ENCODE measurements at regions not wholly inside any gene's neighbourhood (a gene's known extent, or its start where the extent isn't known, plus 50 kb on each side); places are given as distances from the start of the nearest gene placed in this dataset.
"Not testable (repeated sequence)": the region's sequence is repeated elsewhere in the genome, so short reads cannot be mapped to it uniquely, and the experiment has no call there.

DNA sequence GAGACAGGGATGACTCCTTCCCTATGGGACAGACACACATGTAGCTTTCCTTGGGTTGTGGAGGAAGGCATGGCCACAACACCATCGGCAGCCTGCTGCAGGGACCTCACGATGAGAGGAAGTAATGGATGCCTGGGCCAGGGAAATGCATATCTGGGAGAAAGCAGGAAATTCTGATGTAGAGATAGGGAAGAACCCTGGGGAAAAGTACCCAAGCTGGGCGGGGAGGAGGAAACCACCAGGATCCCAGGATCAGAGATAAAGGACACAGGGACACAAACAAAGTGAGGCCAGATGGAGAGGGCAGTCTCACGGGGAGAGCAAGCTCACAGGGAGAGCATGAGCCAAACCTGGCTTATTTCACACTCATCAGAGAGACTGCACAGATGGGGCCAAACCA lies 294.7 kb upstream of the TEKT4 start:
- not testable (repeated sequence) for DNase-seq (ENCODE audit: insufficient read length, low spot score); FAIRE-seq

DNA sequence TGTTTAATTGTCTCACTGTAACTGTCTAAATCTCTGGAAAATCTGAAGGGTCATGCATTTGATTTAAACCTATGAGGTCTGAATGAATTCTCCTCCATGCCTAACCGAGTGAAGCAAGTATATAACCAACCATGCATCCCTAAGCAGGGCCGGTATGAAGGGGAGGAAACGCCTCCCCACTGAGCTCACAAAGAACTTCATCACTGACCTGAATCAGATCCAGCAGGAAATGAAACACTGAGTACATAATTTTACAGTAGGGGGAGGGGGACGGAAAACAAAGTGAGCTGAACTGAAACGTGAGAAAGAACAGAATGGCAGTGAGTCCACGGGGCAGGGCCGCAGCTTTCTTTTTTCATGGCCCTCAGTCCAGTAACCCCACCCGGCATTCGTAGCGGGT lies 294.1 kb upstream of the TEKT4 start:
- DNase-seq (ENCODE audit: insufficient read length, low spot score), result peak; percentile 23
- FAIRE-seq, result not testable (repeated sequence)

DNA sequence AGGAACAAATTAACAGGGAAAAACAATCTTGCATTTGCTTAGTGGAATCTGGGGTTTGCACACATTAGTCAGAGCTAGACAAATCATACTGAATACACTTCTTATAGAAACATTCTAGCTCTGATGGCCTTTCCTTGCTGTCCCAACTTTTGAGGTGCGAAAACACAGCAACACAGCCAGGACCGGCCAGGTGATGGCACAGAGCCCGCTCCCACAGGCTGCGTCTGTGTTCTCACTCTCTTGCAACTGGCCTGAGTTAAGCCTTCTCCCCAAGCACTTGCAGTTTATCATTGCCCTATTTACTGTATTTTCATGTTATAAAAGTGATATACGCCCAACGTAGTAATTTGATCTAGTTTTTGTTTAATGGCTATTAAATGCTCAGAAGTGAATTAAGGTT lies 292.0 kb upstream of the TEKT4 start:
- not testable (repeated sequence) for FAIRE-seq; DNase-seq (ENCODE audit: insufficient read length, low spot score)

DNA sequence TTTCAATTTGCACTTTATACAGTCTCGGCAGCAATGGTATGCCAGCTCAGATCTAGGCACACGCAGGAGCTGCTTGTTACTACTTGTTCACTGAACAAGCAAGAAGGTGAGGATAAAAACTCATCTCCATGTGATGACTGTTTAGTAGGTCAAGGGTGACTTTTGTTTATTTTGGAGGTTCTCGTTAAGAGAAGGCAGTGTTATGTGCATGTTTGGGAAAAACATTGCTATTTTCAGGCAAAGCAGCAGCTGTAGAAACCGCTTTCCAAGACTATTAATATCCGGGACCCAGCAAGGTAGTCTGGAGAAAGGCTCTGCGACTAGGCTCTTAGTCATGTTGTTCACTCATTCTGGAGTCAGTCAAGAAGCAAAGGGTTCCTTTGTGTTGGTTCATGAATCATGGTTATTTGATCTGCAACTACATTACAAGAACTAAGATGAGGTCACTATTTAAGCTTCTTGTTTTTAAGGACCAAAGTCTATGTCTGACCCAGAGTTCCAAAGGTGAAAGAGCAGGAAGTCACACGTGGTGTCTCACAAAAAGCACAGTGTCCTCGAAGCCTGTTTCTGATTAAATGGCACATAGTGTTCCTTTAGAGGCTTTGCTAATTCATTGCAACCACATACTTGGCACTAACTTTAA lies 288.0 kb upstream of the TEKT4 start:
- FAIRE-seq; DNase-seq (ENCODE audit: insufficient read length, low spot score): not testable (repeated sequence)

DNA sequence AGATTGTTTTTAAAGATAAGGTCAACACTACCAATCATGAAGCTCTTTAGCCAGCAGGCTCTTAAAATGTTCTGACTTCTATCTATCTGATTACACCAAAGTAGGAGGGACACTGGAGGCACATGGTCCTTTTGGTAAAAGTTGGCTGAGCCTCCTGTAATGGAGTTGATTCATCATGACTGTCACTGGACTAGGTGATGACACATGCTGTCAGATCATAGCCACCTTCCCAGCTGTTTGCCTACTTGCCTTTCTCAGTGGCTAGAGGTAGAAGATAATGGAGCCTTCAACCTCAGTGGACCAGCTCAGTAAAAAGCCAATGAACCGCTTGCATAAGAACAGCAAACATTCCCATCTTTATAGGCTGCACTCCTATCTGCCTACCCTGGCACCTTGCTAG lies 286.7 kb upstream of the TEKT4 start:
- DNase-seq (ENCODE audit: insufficient read length, low spot score), result not testable (repeated sequence)

DNA sequence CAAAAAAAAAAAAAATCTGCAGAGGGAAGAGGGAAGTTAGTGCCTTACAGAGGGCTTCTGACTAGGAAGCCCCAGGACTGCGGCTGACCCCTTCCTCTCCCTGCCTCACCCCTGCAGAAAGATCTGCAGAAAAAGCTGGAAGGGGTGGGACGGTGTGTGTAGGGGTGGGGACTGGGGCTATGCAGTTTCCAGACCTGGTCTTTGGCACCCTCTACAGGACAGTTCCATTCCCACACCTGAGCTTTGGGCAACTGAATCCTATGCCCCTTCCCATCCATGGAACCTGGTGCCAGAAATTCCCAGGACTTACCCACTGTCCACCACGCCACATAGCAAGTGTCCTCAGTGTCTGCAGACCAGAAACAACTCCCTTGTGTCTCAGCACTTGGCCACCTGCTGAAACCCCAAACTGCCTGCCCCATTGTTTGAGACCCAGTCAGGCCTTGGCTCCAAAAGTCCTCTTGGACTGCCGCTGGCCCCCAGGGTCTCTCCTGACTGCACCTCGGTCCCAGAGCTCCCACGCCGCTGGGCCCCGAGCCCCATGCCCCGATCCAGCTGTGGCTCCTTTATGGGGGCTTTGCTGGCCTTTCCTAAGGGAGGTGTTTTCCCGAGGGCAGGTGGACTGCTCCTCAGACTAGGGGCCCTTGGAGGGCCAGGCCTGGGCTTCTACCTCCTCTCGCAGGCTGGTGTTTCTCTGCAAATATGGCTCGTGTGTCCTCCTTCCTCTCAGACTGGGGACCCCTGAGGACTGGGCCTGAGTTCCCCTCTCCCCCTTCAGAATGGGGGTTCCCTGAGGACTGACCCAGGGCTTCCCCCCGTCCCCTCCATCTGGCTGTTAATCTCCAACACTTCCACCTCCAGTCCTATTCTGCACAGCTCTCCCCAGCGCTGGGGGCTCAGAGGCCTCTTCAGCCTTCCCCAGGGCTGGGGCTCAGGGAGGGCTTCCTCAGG lies 284.9 kb upstream of the TEKT4 start:
- DNase-seq (ENCODE audit: insufficient read length, low spot score), result peak; percentile 63
- FAIRE-seq, result not testable (repeated sequence)

More for the DNA sequence above, 286.7 kb upstream of the TEKT4 start:
- not testable (repeated sequence) for FAIRE-seq

DNA sequence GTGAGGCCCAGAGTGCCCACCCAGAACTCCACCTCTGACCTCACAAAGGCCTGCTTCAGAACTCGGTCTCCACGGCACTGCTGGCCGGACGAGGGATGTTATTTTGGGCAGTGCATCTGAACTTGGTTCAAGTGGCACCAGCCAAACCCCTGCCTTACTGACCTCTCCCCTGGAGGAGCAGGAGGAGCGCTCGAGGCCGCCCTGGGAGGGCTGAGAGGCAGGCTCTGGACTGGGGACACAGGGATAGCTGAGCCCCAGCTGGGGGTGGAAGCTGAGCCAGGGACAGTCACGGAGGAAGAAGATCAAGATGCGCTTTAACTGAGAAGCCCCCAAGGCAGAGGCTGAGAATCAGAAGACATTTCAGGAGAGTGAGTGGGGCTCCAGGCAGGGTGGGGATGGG lies 284.2 kb upstream of the TEKT4 start:
- DNase-seq (ENCODE audit: insufficient read length, low spot score); FAIRE-seq: not testable (repeated sequence)

DNA sequence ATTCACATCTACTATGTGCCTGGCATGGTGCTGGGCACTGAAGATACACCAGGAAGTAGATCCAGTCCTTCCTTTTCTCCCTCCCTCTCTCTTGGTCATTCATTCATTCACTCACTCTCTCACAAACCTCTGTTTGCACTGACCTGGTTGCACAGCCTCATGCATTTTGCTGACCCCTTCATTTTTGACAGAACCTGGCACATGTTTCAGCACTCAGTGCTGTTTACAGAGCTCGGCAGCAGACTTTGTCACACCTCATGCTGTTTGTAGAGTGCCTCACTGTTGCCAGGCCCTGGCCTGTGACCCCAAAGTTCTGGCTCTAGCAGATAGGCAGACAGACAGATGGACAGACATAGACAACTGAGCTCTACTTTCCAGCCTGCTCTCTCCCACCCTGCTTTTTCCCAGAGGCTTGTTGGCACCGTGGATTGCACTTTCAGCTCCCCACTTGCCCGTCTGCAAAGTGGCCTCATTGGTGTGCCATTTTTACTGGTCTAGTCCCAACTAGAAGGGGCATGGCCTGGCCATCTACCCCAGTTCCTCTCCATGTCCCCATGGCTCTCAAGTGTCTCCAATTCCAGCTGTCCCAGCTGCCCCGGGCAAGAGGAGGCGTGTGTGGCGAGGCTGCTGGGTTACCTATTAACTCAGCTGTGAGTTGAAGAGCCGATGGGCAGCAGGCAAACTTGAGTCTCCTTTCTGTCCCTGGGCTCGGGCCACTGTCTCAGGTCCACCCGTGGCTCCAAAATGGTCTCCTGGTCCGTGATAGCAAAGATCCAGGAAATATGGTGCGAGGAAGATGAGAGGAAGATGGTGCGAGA lies 277.0 kb upstream of the TEKT4 start:
- FAIRE-seq; DNase-seq (ENCODE audit: insufficient read length, low spot score): not testable (repeated sequence)

DNA sequence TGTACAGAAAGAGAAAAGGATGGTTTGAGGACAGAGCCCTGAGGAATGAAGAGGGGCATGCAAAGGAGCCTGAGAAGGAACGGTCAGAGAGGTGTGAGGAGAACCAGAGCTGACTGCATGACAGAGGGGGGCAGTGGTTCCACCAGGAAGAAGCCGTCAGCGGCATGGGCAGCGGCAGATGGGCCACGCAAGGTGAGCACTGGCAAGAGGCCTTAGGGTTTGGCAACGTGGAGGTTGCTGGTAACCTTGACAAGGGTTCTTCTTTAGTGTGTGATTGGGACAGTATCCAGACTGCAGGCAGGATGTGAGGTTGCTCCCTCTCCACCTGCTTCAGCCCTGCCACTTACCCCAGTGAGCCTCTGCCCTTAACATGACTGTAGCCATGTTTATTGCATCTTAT lies 275.3 kb upstream of the TEKT4 start:
- FAIRE-seq, result not testable (repeated sequence)

DNA sequence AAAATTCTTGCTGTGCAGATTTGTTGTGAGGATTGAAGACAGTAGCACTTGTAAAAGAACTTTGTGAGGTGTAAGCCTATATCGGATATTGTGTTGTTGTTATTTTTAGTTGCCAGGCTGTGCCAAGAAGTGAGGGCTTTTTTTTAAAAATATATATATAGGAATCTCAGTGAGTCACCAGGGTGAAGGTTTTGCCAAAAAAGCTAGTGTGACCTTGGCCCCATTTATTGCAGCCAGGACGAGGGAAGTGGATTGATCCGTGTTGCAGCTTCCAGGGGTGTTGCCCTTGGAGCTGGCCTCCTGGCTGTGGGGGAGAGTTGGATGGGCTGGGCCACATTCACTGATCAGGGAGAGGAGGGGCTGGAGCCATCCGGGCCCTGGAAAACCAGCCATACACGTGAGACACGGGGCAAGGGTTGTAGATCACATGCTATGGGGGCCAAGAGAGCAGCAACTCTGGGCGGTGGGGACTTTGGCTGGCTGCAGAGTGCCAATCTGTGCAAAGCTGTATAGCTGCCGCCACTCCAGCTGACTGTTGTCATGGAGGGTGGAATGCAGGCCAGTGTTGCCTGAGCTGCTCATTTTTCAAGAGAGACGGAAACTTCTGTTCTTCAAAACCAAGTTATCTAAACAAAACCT lies 273.0 kb upstream of the TEKT4 start:
- not testable (repeated sequence) for DNase-seq (ENCODE audit: insufficient read length, low spot score); FAIRE-seq

More for the DNA sequence above, 275.3 kb upstream of the TEKT4 start:
- DNase-seq (ENCODE audit: insufficient read length, low spot score), result not testable (repeated sequence)

DNA sequence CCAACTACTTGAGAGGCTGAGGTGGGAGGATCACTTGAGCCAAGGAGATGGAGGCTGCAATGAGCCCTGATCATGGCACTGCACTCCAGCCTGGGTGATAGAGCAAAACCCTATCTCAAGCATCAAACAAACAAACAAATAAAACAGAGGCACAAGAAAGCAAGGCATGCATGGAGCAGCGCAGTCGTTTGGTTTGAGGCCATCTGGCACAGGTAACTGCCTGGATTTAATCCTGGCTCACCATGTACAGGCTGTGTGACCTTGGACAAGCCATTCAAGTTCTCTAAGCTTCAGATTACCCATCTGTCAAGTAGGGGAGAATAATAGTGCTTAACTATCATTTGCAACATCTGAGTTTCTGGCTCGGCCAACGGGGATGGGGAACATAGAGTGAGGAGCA lies 270.3 kb upstream of the TEKT4 start:
- not testable (repeated sequence) for FAIRE-seq; DNase-seq (ENCODE audit: insufficient read length, low spot score)

DNA sequence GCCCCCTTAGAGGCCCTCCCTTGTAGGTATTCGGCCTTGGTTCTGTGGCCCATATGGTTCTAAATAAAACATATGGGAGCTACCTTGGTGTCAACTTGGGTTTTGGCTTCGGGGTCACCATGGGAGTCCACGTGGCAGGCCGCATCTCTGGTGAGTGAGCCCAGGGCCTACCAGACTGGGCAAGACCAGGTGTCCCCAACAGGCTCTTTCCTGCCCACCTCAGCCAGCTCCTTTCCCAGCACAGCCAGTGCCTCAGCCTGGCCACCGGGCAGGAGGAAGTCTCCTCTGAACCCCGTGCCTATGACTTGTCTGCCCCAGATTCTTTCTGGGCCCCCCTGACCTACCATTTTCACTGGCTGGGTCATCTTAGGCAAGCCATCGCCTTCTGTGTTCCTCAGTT lies 268.8 kb upstream of the TEKT4 start:
- DNase-seq (ENCODE audit: insufficient read length, low spot score) (no peak), FAIRE-seq (no peak)

DNA sequence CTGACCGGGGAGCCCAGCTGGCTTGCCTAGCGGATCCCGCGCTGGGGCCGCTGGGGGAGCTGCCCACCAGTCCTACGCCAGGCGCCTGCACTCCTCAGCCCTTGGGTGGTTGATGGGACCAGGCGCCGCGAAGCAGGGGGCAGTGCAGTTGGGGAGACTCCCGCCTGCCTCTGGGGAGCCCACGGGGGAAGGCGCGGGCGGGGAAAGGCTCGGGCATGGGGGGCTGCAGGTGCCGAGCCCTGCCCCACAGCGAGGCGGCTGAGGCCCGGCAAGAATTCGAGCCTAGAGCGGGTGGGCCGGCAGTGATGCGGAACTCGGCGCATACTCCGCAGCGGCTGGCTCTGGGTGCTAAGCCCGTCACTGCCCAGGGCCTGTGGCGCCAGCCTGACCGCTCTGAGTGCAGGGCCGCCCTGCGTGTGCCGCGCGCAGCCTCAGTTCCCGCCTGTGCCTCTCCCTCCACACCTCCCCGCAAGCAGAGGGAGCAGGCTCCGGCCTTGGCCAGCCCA lies 249.1 kb upstream of the TEKT4 start:
- no peak for DNase-seq (ENCODE audit: insufficient read length, low spot score)

DNA sequence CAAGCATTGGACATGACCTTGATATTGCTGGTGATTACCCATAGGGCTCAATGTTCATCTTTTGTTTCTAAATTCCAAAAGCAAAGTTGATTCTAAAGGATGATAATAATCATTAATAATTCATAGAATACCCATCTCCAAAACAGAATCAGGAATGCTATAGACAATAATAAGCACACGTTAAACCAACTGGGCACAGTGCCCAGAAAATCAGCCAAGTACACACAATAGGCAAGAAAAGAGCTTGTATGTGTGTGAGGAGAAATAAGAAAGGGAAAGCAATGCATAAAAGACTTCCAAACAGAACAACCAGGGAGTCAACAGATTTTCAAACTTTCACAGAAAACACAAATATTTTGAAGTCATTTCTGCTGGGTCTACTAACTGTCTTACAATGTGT lies 242.3 kb upstream of the TEKT4 start:
- not testable (repeated sequence) for FAIRE-seq

More for the DNA sequence above, 249.1 kb upstream of the TEKT4 start:
- FAIRE-seq, result no peak

DNA sequence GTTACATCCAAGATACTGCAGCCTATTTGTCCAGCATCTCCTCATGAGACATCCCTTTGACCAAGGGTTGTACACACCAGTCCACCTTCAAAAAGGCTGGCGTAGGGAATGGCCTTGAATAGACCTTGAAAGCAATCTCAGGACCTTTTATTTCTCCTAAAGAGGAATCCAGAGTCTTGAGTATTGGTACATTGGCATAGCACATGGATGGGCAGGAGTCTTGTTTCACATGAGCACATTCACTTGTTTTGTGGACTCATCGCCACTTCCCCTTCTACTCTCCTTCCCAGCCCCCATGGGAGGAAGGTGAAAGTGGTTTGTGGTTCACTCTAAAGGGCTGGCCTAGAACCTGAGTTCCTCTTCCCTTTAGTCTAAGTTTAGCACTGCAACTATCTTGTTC lies 229.8 kb upstream of the TEKT4 start:
- not testable (repeated sequence) for FAIRE-seq; DNase-seq (ENCODE audit: insufficient read length, low spot score)

More for the DNA sequence above, 242.3 kb upstream of the TEKT4 start:
- not testable (repeated sequence) for DNase-seq (ENCODE audit: insufficient read length, low spot score)

DNA sequence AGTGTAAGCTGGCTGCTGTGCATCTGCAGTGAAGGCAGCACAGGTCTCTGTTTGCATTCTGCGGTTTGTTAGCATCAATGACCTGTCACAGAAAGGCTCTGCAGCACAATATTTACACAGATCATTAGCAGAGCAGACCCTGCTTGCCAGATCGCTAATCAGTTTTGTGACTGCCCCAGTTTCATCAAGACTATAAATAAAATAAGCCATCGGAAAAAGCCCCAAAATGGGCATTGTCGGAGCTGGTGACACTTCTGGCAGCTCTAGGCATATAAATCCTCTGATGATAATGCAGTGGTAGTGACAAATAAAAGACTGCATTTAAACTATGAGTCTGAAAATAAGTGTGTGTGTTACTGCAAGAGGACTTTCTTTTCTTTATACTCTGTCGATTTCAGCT lies 219.1 kb upstream of the TEKT4 start:
- not testable (repeated sequence) for DNase-seq (ENCODE audit: insufficient read length, low spot score); FAIRE-seq

DNA sequence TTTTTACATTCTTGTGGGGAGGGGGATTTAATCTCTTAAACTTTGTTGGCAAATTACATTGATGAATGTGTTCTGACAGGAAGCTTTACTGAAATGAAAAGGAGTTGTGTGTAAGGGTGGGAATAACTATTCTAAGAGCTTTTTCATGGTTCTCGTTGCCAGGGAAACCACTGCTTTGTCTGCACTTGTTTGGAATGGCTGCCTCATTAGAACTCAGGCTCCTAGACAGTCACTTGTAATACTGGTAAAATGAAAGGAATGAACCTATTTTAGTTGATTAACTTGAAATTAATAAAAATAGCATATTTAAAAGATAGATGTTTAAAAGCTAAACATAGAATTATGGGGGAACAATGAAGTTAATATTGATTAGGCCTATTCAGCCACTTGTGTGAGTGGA lies 201.4 kb upstream of the TEKT4 start:
- DNase-seq (ENCODE audit: insufficient read length, low spot score); FAIRE-seq: not testable (repeated sequence)

DNA sequence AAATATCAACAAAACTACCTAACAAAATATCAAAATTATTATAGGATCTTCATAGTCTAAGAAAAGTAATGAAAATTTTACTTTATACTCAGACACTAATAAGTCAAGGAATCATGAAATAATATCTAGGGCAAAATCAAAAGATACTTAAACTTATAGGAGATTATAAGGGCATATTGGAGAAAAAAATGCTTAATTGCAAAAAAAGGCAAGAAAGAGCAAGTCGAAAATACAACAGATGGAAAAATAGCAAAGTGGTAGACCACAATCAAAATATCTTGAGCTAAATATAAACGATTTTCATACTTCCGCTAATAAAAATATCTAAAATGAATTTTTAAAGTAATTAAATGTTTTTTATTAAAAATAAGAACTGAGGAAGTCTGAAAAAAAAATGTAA lies 177.0 kb upstream of the TEKT4 start:
- FAIRE-seq; DNase-seq (ENCODE audit: insufficient read length, low spot score): not testable (repeated sequence)

DNA sequence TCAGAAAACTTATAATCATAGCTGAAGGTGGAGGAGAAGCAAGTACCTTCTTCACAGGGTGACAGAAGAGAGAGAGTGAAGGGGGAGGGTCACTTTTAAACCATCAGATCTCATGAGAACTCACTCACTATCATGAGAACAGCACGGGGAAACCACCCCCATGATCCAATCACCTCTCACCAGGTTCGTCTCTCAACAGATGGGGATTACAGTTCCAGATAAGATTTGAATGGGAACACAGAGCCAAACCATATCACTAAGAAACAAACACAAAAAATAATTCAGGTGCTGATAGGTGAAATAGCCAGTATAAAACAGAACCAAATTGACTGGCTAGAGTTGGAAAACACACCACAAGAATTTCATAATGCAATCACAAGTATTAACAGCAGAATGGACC lies 162.2 kb upstream of the TEKT4 start:
- not testable (repeated sequence) for FAIRE-seq; DNase-seq (ENCODE audit: insufficient read length, low spot score)

DNA sequence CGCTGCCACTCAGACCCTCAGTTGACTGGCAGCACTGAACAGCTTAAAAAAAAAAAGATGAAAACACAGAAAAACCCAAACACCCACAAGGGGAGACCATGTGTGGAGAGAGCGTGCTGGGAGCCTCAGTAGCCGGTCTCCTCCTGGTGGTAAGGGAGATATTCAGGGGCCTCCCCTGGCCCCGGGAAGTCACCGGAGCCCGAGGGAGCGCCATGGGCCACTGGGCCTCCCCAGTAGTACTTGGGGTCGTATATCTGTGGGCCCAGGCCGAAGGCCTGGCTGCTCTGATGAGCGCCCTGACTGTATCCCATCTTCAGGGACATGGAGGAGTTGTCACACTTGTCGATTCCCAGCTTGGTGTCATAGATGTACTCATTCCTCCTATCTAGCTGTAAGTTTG lies 145.7 kb upstream of the TEKT4 start:
- no peak for FAIRE-seq
- DNase-seq (ENCODE audit: insufficient read length, low spot score), result no peak
